Activated T-helper 1 cell treated with anti-CD3 and anti-CD28 coated beads, Interleukin-12 subunit alpha, Interleukin-12 subunit beta, Interleukin-2, Interleukin-4 antibody, amounts not matched to agents 30 ng/mL and 10 ng/mL and 1 ng/mL, durations not matched to agents 14 hours and 24 hours and 36 hours (primary cell): ENCODE measurements at regions not wholly inside any gene's neighbourhood (a gene's known extent, or its start where the extent isn't known, plus 50 kb on each side); places are given as distances from the start of the nearest gene placed in this dataset.
"Not testable (repeated sequence)": the region's sequence is repeated elsewhere in the genome, so short reads cannot be mapped to it uniquely, and the experiment has no call there.

Experiments
- DNase-seq: peaks from one replicate; pipeline ENCODE4 v3.0.0; 2021; ENCODE audit warnings: low spot score
- H3K27ac Mint-ChIP-seq: one replicate; pipeline ENCODE4 v1.8.0; 2021; ENCODE audit warnings: mild to moderate bottlenecking, mixed read lengths
- H3K27me3 Mint-ChIP-seq: one replicate; pipeline ENCODE4 v1.8.0; 2022; ENCODE audit warnings: mild to moderate bottlenecking, moderate library complexity, mixed read lengths; ENCODE audit not compliant: insufficient read depth
- H3K36me3 Mint-ChIP-seq: one replicate; pipeline ENCODE4 v1.8.0; 2021; ENCODE audit warnings: low read depth, mixed read lengths
- H3K4me1 Mint-ChIP-seq: one replicate; pipeline ENCODE4 v1.8.0; 2021; ENCODE audit warnings: low read depth, mixed read lengths
- H3K4me3 Mint-ChIP-seq: one replicate; pipeline ENCODE4 v1.8.0; 2021; ENCODE audit warnings: mild to moderate bottlenecking, moderate library complexity, mixed read lengths
- H3K9me3 Mint-ChIP-seq: one replicate; pipeline ENCODE4 v1.8.0; 2021; ENCODE audit warnings: mixed read lengths
- intact Hi-C: fragments of 100-400 bp; cut with micrococcal nuclease; formaldehyde crosslinking; loops from one replicate; pipeline ENCODE4 v1.15.1; 2024

DNA sequence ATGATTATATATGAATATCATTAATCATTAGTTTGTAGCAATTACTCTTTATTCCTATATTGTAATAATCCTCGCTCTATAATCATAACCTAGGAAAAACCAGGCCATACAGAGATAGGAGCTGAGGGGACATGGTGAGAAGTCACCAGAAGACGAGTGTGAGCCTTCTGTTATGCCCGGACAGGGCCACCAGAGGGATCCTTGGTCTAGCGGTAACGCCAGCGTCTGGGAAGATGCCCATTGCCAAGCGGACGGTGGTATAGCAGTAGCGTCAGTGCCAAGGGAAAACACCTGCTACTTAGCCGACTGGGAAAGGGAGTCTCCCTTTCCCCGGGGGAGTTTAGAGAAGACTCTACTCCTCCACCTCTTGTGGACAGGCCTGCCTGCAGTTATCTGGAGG is 1347.6 kb downstream of the GATA3 start:
- H3K4me3 Mint-ChIP-seq, DNase-seq, intact Hi-C loops, H3K9me3 Mint-ChIP-seq, H3K36me3 Mint-ChIP-seq, H3K27ac Mint-ChIP-seq, H3K4me1 Mint-ChIP-seq, H3K27me3 Mint-ChIP-seq: not testable (repeated sequence)

DNA sequence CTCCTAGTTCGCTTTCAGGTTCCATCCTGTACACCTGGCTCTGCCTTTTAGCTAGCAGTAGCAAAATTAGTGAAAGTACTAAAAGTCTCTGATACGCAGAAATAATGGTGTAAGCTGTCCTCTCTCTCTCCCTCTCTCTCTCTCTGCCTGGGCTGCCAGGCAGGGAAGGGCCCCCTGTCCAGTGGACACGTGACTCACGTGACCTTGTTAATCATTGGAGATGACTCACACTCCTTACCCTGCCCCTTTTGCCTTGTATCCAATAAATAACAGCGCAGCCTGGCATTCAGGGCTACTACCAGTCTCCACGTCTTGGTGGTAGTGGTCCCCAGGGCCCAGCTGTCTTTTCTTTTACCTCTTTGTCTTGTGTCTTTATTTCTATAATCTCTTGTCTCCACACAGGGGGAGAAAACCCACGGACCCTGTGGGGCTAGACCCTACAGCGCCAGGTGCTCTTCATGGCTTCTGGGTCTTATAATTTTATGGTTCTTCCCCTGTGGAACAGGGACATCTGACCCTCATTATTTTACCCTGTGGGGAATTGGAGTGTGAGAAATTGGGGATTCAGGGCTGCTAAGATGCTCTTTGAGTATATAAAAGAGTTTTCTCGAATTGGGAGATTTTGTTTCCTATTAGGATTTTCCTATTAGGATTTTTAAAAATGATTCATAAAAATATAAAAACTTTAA is 1348.2 kb downstream of the GATA3 start:
- H3K27me3 Mint-ChIP-seq, DNase-seq, H3K4me3 Mint-ChIP-seq, H3K36me3 Mint-ChIP-seq, intact Hi-C loops, H3K4me1 Mint-ChIP-seq, H3K9me3 Mint-ChIP-seq, H3K27ac Mint-ChIP-seq: not testable (repeated sequence)

DNA sequence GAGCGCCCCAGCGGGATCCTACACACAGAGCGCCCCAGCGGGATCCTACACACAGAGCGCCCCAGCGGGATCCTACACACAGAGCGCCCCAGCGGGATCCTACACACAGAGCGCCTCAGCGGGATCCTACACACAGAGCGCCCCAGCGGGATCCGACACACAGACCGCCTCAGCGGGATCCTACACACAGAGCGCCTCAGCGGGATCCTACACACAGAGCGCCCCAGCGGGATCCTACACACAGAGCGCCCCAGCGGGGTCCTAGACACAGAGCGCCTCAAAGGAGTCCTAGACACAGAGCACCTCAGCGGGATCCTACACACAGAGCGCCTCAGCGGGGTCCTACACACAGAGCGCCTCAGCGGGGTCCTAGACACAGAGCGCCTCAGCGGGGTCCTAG is 1352.7 kb downstream of the GATA3 start:
- H3K9me3 Mint-ChIP-seq, DNase-seq, intact Hi-C loops, H3K27ac Mint-ChIP-seq, H3K27me3 Mint-ChIP-seq, H3K4me1 Mint-ChIP-seq, H3K36me3 Mint-ChIP-seq, H3K4me3 Mint-ChIP-seq: not testable (repeated sequence)

DNA sequence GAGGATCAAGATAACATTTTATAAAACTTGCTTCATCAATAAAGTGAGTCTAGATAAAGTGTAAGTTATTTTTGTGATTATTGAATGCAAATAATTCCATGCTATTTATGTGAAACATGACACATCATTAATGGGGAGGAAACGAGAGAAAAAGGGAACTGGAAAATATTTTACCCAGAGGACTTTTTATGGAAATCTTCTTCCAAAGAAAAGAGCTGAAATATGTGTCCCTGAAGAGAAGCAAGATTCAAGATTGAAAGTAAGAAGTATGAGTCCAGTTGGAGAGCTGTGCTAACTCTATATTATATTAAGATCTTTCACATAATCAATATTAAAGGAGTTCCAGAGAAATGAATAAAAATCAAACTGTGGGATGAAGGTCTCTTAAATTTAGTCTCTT is 1361.8 kb downstream of the GATA3 start:
- no peaks in the 10 kb centered on the region for H3K9me3 Mint-ChIP-seq
- H3K27ac Mint-ChIP-seq, result no peak overlapping the region
- H3K27me3 Mint-ChIP-seq, result no peaks in the 10 kb centered on the region
- intact Hi-C loops, result no loop called here
- H3K36me3 Mint-ChIP-seq, result no peaks in the 10 kb centered on the region
- H3K4me1 Mint-ChIP-seq, result no peaks in the 10 kb centered on the region
- DNase-seq, result no peak
- H3K4me3 Mint-ChIP-seq, result no peak overlapping the region

DNA sequence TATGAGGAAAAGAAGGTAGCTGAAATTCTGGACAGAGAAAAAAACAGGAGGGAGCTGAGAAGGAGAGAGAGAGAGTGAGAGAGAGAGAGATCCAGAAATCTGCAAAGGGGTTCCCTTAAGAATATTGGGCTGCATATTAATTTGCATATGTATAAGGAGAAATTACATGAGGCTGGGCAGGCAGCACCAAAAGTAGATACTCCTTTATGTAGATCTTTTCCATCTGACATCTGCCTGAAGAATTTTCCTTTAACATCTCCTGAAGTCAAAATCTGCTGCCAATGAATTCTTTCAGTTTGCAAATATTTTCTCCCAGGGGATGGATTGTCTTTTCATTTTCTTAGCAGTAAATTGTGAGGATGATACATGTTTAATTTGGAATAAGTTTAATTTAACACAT is 1365.3 kb downstream of the GATA3 start:
- Mint-ChIP-seq H3K36me3 (no peaks in the 10 kb centered on the region), H3K27me3 (no peaks in the 10 kb centered on the region), H3K9me3 (no peaks in the 10 kb centered on the region), H3K27ac (no peak overlapping the region), H3K4me3 (no peak overlapping the region), H3K4me1 (no peaks in the 10 kb centered on the region)
- intact Hi-C loops, result no loop called here
- DNase-seq, result no peak

DNA sequence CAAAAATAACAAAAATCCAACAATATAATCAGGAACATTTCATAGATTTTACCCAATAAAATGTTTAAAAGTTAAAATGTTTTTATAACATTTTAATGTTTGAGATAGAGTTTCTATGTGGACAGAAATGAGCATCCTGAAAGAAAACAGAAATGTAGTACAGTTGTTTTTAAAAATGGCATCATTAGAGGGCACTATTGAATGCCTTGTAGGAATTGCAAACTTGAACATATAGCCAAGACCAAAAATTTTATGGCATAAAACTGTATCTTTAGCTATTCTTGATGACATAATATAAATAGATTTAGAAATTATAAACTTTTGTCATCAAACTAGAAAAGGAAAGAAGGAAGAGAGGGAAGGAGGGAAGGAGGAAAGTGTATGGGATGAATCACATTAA is 1372.7 kb downstream of the GATA3 start:
- Mint-ChIP-seq H3K27me3 (no peaks in the 10 kb centered on the region), H3K27ac (no peak overlapping the region), H3K4me1 (no peaks in the 10 kb centered on the region), H3K9me3 (no peaks in the 10 kb centered on the region), H3K4me3 (no peak overlapping the region), H3K36me3 (no peaks in the 10 kb centered on the region)
- intact Hi-C loops, result no loop called here
- no peak for DNase-seq

DNA sequence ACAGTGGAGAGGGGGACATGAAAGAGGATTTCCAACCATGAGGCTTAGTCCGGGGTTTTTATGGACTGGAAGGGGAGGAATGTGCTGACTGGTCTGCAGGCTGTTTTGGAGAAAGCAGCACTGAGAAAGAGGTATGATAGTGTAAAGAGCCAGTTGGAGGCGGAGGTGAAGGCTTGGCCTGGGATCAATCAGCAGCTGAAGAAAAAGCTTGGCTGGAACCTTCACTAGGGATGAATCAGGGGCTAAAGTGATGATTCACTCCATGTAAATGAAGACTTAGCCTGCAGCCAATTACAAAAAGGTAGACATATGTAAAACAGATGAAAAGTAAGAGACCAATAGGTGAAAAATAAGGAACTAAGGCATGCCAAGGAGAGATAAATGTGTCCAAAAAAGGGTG is 1382.6 kb downstream of the GATA3 start:
- no peaks in the 10 kb centered on the region for H3K9me3 Mint-ChIP-seq
- no peaks in the 10 kb centered on the region for H3K4me1 Mint-ChIP-seq
- no peaks in the 10 kb centered on the region for H3K27me3 Mint-ChIP-seq
- intact Hi-C loops, result no loop called here
- no peak for DNase-seq
- H3K4me3 Mint-ChIP-seq, result no peak overlapping the region
- no peak overlapping the region for H3K27ac Mint-ChIP-seq
- H3K36me3 Mint-ChIP-seq, result no peaks in the 10 kb centered on the region

DNA sequence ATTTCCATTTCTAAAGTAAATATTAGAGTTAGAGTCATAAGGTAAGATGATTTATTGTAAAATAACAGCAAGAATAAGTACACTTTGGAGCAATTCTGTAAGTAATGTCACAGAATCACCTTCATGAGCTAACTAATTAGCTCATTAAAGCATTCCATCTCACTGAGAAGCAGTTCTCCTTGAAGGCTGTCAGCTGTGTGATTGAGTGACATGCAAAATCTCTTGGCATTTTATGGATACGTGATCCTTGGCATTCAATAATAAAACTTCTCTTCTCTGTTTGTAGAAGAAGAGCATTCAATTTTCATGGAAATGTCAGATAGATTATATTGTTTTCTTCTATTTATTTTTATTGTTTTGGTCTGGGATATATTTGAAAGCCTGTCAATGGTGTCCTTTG is 1389.3 kb downstream of the GATA3 start:
- Mint-ChIP-seq H3K4me3 (no peak overlapping the region), H3K36me3 (no peaks in the 10 kb centered on the region), H3K9me3 (no peaks in the 10 kb centered on the region), H3K4me1 (no peaks in the 10 kb centered on the region), H3K27ac (no peak overlapping the region), H3K27me3 (no peaks in the 10 kb centered on the region)
- intact Hi-C loops, result no loop called here
- no peak for DNase-seq

DNA sequence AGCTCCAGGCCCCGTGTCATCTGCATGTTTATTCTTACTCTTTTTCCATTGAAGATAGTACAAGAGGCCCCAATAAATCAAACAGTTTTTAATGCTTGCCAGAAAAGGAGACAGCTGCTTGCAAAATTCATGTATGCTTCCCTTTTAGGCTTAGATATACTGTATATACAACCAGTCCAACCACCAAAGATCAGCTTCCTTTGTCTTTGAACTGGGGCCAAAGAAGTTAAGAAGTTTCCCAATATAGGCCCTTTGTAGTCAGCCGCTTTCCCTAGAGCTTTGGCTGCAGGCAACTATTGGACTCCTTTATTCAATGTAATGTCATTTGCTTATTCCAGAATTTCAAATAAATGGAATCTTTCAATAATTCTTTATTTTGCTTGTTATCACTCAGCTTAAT is 1395.0 kb downstream of the GATA3 start:
- DNase-seq, result no peak
- no peaks in the 10 kb centered on the region for H3K4me1 Mint-ChIP-seq
- intact Hi-C loops, result no loop called here
- H3K36me3 Mint-ChIP-seq, result no peaks in the 10 kb centered on the region
- no peak overlapping the region for H3K4me3 Mint-ChIP-seq
- no peak overlapping the region for H3K27ac Mint-ChIP-seq
- H3K9me3 Mint-ChIP-seq, result peaks cover 10% of the 10 kb centered on the region
- no peaks in the 10 kb centered on the region for H3K27me3 Mint-ChIP-seq

DNA sequence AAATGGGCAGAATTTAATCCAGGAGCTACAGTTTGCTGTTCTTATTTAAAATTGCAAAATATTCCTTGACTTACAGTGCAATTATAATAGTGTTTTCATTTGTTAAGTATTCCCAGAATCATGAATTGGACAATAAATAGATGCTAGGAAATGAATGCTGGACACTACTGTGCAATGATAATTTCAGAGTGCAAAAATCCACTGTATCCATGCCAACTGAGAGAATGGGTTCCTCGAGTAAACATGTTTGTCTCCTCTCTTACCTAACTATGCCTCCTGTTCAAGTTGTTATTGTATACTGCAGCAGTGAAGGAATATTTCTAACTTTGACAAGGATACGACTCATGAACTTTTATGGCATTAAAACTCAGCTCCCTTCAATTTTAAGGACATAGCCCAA is 1396.3 kb downstream of the GATA3 start:
- Mint-ChIP-seq H3K36me3 (no peaks in the 10 kb centered on the region), H3K4me3 (no peak overlapping the region), H3K27ac (no peak overlapping the region), H3K27me3 (no peaks in the 10 kb centered on the region), H3K9me3 (peaks cover 10% of the 10 kb centered on the region), H3K4me1 (no peaks in the 10 kb centered on the region)
- intact Hi-C loops, result no loop called here
- DNase-seq, result no peak

DNA sequence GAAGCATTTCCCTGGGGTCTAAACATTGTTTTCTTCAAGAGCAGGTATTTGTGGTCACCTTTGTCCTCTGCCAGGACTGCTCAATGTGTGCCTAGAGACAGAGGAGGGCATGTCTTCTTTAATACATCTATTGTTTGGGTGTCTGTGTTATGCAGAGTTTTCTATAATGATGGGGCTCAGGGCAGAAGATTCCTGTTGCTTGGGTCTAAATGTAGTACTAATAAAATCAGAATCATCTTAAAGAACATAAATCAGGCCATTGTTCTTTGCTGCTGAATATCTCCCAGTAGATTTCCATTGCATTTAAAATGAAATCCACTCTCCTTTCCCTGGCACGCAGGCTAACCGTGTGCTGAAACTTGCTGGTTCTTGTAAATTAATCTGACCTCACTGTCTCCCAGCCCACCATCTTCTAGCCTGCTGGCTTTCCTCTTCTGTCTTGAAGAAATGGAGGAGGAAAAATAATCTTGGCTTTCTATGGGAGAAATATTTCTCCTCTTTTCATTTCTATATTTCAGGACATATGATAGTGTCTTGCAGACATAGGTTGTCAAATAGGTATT is 1396.8 kb downstream of the GATA3 start:
- no peak overlapping the region for H3K27ac Mint-ChIP-seq
- no peaks in the 10 kb centered on the region for H3K4me1 Mint-ChIP-seq
- no peaks in the 10 kb centered on the region for H3K36me3 Mint-ChIP-seq
- H3K4me3 Mint-ChIP-seq, result no peak overlapping the region
- peaks cover 10% of the 10 kb centered on the region for H3K9me3 Mint-ChIP-seq
- no peaks in the 10 kb centered on the region for H3K27me3 Mint-ChIP-seq
- intact Hi-C loops, result no loop called here
- DNase-seq, result no peak

DNA sequence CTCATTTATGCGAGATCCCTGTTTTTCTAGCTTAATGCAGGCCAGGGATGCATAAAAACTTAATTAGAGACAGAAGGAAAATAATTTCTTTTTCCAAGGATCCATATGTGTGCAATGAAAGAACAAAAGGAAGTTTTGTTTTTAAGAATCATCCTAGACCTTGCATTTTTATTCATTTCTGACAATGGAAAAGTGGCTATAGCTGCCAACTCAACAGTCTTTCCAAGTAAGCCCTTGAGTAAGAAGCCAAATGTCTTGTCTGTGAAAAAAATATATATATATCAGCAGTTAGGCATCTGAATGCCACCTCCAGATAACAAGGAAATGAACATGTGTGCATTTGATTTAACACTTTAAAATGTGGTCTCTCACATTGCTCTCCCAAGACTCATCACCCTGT is 1397.6 kb downstream of the GATA3 start:
- Mint-ChIP-seq H3K36me3 (no peaks in the 10 kb centered on the region), H3K9me3 (peaks cover 10% of the 10 kb centered on the region), H3K27ac (no peak overlapping the region), H3K4me3 (no peak overlapping the region), H3K4me1 (no peaks in the 10 kb centered on the region), H3K27me3 (no peaks in the 10 kb centered on the region)
- no peak for DNase-seq
- intact Hi-C loops, result no loop called here

DNA sequence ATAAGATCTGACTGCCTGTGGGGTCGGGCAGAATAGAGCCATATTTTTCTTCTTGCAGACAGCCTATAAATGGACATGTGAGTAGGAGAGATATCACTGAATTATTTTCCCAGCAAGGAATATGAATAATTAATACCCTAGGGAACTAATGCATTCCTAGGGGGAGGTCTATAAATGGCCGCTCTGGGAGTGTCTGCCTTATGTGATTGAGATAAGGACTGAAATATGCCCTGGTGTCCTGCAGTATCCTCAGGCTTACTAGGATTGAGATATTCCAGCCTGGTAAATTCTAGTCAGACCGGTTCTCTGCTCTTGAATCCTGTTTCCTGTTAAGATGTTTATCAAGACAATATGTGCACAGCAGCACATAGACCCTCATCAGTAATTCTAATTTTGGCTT is 1399.4 kb downstream of the GATA3 start:
- H3K36me3 Mint-ChIP-seq, H3K4me3 Mint-ChIP-seq, H3K27ac Mint-ChIP-seq, H3K4me1 Mint-ChIP-seq, intact Hi-C loops, DNase-seq, H3K27me3 Mint-ChIP-seq, H3K9me3 Mint-ChIP-seq: not testable (repeated sequence)

DNA sequence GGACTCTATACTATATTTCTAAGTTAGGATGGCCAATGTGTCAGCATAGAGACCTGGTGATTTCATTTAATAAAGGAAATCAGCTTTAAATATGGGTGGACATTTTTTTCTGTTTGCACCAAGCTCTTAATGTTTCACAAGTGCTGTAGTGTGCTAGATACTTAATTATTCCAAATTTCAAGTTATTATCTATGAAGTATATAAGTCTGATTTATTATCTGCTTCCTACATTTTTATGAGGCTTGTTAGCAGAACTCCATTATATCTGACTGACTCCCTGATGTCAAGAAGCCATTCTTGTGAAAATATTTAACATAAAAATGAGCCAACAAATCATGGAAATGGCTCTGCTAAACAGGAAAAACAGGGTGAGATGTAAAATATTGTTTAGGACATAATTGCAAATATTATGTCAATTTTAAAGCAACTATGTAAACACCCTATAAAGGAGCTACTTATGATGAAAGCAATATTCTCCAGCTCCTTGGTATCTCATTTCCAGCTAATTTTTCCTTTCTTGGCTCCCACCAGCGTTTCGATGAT is 1415.2 kb downstream of the GATA3 start:
- H3K27me3 Mint-ChIP-seq, result no peaks in the 10 kb centered on the region
- H3K9me3 Mint-ChIP-seq, result no peaks in the 10 kb centered on the region
- H3K4me1 Mint-ChIP-seq, result no peaks in the 10 kb centered on the region
- intact Hi-C loops, result no loop called here
- H3K27ac Mint-ChIP-seq, result no peak overlapping the region
- no peaks in the 10 kb centered on the region for H3K36me3 Mint-ChIP-seq
- H3K4me3 Mint-ChIP-seq, result no peak overlapping the region
- no peak for DNase-seq
